HEK293 (cell line): ENCODE measurements at regions not wholly inside any gene's neighbourhood (a gene's known extent, or its start where the extent isn't known, plus 50 kb on each side); places are given as distances from the start of the nearest gene placed in this dataset.

Experiments
- TF ChIP-seq, protein P1 (sequence below): IDR thresholded peaks from 2 replicates; pipeline ENCODE4 v1.6.1; 2011; ENCODE audit warnings: mild to moderate bottlenecking, low read depth, low read length, borderline replicate concordance
- TF ChIP-seq, protein P2 (sequence below): fragments of 450-650 bp; formaldehyde crosslinking; IDR thresholded peaks from 2 replicates; pipeline ENCODE4 v1.5.1; 2016; ENCODE audit warnings: missing biosample characterization, missing genetic modification characterization

DNA sequence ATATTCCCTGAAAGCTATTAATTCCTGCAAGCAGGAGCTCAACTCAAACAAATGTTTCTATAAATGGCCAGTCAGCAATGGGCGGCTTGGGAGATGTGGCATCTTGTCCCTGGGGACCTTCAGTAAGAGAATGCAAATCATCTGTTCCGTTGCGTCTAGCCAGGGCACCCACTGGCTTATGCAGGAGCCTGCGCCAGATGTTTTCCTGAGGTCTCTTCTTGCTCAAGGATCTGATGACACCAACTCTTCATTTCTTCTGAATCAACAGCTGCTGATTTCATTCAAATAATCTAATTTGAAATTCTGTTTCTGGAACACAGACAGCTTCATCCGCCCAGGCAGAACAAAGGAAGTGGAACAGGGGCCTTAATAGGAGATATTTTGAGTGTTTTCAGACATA lies 70.0 kb upstream of the AJAP1 start:
- TF ChIP-seq, protein P1, sequence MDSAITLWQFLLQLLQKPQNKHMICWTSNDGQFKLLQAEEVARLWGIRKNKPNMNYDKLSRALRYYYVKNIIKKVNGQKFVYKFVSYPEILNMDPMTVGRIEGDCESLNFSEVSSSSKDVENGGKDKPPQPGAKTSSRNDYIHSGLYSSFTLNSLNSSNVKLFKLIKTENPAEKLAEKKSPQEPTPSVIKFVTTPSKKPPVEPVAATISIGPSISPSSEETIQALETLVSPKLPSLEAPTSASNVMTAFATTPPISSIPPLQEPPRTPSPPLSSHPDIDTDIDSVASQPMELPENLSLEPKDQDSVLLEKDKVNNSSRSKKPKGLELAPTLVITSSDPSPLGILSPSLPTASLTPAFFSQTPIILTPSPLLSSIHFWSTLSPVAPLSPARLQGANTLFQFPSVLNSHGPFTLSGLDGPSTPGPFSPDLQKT: no peak
- TF ChIP-seq, protein P2, sequence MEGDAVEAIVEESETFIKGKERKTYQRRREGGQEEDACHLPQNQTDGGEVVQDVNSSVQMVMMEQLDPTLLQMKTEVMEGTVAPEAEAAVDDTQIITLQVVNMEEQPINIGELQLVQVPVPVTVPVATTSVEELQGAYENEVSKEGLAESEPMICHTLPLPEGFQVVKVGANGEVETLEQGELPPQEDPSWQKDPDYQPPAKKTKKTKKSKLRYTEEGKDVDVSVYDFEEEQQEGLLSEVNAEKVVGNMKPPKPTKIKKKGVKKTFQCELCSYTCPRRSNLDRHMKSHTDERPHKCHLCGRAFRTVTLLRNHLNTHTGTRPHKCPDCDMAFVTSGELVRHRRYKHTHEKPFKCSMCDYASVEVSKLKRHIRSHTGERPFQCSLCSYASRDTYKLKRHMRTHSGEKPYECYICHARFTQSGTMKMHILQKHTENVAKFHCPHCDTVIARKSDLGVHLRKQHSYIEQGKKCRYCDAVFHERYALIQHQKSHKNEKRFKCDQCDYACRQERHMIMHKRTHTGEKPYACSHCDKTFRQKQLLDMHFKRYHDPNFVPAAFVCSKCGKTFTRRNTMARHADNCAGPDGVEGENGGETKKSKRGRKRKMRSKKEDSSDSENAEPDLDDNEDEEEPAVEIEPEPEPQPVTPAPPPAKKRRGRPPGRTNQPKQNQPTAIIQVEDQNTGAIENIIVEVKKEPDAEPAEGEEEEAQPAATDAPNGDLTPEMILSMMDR: no peak
